Epithelial cell of esophagus (primary cell): ENCODE measurements at regions not wholly inside any gene's neighbourhood (a gene's known extent, or its start where the extent isn't known, plus 50 kb on each side); places are given as distances from the start of the nearest gene placed in this dataset.

Source experiments
- DNase-seq: peaks from one replicate; pipeline ENCODE4 v3.0.0; 2010; ENCODE audit warnings: low read depth
- H3K4me3 ChIP-seq: 2 replicates; pipeline ENCODE4 v1.5.1; 2011; ENCODE audit warnings: mild to moderate bottlenecking, low read length, control low read depth
- TF ChIP-seq, protein P1 (sequence below): IDR thresholded peaks from 2 replicates; pipeline ENCODE4 v1.5.1; 2011; ENCODE audit warnings: low read depth, mild to moderate bottlenecking, low read length, control low read depth, inconsistent platforms; ENCODE audit not compliant: insufficient read depth; ENCODE audit errors: missing control alignments

DNA sequence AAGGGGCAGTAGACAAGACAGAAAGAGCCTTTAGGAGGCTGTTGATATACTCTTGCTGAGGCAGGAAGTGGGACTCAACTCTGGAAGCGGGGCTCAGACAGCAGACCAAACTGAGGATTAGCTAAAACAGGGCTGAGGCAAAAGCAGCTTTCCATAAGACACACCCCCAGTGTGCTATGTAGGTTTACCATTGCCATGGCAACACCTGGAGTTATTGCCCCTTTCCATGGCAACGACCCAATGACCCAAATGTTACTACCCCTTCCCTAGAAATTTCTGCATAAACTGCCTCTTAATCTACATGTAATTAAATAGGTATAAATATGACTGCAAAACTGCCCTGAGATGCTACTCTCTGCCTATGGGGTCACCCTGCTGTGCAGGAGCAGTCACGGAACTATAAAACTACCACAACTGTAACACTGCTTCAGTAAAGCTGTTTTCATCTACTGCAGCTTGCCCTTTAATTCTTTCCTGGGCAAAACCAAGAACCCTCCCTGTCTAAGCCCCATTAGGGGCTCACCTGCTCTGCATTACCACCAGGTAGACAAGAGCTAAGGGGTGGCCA, 348.4 kb upstream of the PODXL start:
- no peak for DNase-seq
- no peak overlapping the region for H3K4me3 ChIP-seq
- TF ChIP-seq, protein P1, sequence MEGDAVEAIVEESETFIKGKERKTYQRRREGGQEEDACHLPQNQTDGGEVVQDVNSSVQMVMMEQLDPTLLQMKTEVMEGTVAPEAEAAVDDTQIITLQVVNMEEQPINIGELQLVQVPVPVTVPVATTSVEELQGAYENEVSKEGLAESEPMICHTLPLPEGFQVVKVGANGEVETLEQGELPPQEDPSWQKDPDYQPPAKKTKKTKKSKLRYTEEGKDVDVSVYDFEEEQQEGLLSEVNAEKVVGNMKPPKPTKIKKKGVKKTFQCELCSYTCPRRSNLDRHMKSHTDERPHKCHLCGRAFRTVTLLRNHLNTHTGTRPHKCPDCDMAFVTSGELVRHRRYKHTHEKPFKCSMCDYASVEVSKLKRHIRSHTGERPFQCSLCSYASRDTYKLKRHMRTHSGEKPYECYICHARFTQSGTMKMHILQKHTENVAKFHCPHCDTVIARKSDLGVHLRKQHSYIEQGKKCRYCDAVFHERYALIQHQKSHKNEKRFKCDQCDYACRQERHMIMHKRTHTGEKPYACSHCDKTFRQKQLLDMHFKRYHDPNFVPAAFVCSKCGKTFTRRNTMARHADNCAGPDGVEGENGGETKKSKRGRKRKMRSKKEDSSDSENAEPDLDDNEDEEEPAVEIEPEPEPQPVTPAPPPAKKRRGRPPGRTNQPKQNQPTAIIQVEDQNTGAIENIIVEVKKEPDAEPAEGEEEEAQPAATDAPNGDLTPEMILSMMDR: no peak

DNA sequence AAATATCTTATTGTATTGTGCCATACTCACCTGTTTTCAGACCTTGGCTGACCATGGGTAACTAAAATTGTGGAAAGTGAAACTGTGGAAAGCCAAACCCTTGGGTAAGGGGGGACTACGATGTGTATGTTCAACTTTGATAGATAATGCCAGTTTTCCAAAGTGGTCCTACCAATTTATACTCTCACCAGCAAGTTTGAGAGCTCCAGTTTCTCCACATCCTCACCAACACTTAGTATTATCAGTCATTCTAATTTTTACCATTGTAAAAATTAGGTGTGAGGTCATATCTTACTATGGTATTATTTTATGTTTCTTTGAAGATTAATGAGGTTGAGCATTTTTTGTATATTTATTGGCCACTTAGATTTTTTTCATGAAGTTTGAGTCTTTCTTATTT, 346.9 kb upstream of the PODXL start:
- TF ChIP-seq, protein P1: no peak
- DNase-seq: no peak

DNA sequence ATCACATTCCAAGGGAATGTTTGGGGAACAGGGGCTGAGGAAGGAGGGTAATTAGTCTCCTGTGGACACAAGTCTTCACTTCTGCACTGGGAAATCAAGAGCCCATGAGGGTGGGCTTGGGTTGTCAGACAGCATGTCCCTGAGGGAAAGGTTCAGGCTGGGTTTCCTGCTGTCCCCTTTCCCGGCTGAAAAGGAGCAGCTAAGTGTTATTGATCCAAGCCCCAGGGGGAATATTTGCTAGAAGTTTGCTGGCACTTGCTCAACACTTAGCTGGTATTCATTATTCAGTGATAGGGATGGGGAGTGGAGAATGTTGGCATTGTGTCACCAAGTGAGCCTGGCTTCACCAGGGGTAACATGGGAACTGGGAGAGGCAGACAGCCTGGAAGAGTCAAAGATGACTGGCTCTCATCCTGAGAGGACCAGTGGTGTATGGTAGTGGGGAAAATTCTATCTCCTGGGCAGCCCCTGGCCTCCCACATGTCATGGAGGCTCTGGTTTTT, 344.4 kb upstream of the PODXL start:
- TF ChIP-seq, protein P1: no peak
- DNase-seq: no peak

More for the DNA sequence above, 346.9 kb upstream of the PODXL start:
- no peak overlapping the region for H3K4me3 ChIP-seq

DNA sequence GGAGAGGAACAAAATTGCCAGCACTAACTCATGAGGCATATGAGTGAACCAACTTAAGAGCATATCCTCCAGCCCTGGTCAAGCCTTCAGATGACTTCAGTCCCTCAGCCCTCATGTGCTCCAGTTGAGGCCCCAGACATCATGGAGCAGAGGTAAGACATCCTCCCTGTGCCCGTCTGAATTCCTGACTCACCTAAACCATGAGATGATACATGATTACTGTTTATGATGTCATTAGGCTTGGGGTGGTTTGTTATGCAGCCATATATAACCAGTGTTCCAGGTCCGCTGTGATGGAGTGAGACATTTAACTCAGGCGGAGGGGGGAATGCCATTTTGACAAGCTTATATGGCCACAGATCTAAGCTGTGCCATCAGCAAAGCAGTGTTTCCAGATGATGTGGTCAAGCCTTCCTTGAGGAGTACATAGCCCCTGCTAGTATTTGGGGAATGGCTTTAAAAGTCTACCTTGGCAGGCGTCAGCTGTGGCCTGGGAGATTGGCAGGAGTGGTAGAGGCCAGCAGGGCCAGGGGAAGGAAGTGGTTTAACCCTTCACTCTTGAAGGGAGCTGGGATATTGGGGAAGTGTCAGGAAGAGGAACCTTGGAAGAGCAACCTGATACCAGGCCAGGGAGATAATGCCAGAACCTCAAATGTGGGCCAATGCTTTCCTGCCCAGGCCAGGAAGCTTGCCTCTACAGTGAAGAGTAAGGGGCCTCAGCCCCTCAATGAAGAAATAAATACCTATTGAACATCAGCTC, 343.0 kb upstream of the PODXL start:
- TF ChIP-seq, protein P1: no peak
- DNase-seq: peak; percentile 15
- no peak overlapping the region for H3K4me3 ChIP-seq

More for the DNA sequence above, 344.4 kb upstream of the PODXL start:
- H3K4me3 ChIP-seq: no peak overlapping the region

DNA sequence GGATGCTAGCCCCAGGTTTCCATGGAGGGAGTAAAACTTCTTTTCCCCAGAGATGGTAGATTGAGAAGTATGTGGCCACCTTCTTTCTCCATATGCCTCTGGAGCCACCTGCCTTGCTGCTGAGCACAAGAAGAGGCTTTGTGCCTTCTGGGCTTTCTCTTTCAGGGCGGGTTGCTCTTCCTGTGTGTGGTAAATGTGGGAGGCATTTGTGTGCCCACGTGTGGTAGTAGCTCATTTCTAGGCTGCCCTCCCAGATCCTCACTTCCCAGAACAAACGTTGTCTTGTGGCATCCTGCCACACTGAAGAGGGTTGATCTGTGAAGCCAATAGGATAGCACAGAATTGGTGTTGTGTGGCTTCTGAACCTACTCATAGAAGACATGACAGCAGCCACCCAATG, 342.0 kb upstream of the PODXL start:
- no peak overlapping the region for H3K4me3 ChIP-seq
- TF ChIP-seq, protein P1: no peak
- no peak for DNase-seq

DNA sequence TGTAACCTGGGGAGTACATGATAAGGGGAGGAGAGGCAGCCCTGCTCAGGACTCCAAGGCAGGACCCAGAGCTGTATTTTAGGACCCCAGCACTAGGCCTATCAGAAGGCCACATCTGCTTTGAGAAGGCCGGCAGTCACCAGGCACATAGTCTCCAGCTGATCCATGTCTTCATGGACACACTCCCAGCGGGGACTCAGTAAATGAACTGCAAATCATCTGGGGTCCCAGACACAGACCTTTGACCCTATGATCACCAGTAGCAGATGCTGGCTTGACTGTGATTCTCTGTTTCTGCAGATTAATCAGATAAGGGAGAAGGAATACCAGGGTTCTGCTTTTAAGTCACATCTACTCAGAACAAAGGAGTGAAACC, 341.4 kb upstream of the PODXL start:
- TF ChIP-seq, protein P1: no peak
- no peak overlapping the region for H3K4me3 ChIP-seq
- no peak for DNase-seq
